GM18907 (cell line): ENCODE measurements at regions not wholly inside any gene's neighbourhood (a gene's known extent, or its start where the extent isn't known, plus 50 kb on each side); places are given as distances from the start of the nearest gene placed in this dataset.

Experiments
- ATAC-seq: cut with Tn5 transposase; IDR thresholded peaks from one replicate; pipeline ENCODE4 v1.9.1; 2021; ENCODE audit warnings: mild to moderate bottlenecking, moderate library complexity; ENCODE audit not compliant: unreplicated experiment

DNA sequence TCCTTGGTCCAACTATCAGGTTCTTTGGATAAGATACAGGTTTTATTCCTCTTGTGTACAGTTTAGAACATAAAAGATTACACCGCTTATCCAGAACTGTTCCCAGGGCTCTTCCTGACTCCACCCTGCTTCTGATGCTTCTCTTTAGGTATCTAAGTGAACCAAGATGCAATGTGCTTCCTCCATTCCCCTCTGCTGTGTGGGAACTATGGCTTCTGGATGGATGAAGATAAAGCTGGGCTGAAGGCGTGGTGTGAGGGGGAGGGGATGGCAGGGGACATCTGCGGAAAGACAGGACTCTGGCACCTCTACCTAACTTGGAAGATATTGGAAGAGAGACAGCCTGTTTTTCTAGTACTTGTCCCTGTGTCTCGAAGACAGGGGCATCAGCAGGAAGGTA is 209.9 kb upstream of the TBX20 start:
- ATAC-seq: no peak

DNA sequence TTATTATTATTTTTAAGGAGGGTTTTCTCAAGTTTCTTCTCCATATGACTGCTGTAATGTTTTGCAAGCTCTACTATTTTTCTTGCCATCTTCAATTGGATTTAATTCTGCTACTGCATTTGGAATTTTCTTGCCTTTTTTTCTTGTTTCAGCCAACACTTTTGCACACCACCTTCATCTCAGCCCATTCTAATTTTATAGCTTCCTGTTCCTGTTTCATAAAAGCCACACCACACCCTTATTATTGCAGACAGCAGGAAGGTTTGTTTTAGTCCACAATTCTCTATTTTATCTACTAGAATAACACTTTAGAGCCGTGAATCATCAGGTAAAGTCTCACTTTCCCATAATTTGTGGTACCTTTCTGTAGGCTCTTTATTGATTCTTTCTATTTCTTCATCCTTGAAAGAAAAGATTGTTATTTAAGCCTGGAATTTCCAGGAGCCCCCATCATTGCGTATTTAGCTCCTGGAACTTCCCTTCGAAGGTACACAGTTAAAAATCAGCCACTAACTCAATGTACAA is 209.3 kb upstream of the TBX20 start:
- ATAC-seq: no peak

DNA sequence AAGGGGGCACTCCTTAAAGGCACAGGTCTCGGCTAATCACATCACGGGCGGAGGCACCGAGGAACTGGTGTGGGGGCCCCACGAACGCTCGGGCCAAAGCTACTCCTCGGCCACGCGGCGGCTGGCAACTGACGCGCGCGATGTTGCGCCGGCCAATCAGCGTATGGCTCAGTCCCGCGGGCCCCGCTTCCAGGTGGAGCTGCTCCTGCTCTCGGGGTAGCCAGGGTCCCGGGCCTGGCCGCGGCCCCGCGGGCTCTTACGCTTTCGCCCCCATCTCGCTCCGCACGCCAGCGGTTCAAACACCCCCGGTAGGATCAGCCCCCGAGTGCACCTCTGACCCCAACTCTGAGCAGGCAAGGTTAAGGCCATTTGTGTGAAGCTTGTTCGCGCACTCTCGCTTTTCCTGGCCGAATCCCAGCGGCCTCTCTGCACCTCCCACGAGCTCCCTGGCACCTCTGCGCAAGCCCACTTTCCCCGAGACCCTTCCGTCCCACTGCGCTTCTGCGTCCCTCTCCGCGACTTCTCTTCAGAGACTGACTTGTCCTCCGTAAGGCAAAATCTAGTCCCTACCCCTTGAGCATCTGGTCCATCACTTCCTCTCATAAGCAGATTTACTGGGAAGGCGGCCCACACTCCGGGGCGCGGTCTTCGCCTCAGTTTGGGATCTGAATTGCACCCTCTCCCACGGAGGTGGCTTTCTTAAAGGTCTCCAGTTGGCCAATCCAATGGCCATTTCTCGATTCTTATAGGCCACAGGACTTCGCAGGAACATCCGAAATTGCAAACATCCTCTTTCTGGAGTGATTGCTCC is 200.9 kb upstream of the TBX20 start:
- ATAC-seq: no peak

DNA sequence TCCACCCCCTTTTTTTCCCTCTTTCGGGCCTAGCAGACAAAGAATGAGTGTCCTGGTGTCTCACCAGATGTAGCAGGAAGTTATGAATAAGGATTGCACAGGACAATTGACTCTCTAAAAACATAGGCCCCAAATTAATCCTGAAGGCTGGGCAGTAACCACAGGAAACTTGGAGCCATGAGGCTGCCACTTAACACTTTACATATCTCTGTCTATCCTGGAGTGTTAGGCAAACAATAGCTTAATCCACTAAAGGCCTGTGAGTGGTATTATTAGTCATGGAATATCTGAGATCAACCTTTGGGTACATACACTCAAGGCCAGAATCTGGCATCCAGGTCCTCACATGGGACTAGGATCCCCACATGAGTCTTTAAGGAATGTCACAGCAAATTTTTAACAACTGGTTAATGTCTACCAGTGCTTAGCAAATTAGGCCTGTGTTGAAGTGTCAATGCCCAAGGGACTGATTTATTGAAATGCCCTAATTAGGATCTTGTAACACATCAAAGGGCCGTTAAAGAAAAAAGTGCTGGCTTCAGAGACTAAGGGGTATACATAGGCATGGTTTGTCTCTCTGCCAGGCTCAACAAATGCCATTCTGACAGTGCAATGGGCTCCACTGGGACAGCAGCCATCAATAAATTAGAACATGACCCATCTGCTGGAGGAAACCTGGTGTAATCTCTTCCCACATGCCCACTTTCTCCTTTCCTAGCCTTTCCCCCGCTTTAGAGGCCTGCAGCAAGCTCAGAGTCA is 196.7 kb upstream of the TBX20 start:
- no peak for ATAC-seq

DNA sequence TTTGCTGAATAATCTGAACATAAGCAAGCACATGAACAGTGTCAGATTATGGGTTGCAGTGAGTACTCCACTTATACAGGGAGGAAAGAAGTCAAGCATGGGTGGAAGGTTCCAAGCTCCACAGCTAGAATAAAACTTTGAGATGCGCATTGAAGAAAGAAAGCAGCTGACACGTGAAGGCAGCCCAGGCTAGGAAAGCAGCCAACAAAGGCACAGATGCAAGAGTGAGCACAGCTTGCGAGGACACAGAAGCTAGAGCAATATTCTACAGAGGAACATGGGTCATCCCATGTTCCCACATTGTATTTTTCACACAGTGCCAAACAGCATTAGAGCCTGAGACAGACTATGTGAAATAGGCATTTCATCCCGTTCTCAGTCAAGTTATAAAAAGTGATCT is 194.6 kb upstream of the TBX20 start:
- ATAC-seq: no peak

DNA sequence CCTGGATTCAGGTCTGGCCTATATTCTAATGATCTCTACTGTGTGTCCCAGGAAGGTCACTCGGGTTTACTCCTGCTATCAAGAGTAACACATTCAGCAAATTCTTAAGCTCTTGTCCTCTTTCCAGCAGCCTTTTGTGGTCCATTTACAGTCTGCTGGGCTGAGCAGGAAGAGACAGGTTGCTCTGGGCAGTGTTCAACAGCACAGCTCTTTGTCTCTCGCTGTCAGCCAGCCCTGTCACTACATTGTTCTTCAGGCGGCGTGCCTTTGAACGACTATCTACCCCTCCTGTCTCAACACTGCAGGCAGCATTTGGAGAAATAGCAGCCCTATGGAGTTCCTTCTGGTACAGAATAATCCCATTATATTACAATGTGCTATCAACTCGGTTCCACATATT is 192.2 kb upstream of the TBX20 start:
- ATAC-seq: no peak

DNA sequence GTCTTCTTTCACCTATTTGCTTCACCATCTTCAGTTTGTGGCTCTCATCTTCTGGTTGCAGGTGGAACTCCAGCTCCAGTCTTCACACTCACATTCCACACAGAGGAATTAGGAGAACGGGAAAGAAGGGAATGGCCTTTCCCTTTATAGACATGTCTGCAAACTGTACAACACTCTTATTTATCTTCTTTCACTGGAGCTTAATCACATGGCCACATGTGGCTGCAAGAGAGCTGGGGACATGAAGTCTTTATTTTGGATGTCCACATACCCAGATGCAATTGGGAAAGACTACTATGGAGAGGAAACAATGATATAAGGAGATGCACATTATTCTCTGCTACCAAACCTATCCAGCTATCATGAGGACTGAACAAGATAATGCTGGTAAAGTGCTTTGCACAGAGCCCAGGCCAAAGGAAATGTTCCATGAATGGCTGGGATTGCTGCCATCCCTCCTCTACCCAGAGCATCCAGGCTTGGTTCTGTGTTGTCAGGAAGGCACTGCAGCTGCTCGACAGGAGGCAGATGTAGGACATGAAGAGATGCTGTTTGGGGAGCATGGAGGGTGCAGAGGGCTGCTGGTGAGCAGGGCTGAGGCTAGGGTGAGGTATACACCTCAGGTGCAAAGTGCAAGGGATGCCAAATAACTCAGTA is 183.8 kb upstream of the TBX20 start:
- no peak for ATAC-seq

DNA sequence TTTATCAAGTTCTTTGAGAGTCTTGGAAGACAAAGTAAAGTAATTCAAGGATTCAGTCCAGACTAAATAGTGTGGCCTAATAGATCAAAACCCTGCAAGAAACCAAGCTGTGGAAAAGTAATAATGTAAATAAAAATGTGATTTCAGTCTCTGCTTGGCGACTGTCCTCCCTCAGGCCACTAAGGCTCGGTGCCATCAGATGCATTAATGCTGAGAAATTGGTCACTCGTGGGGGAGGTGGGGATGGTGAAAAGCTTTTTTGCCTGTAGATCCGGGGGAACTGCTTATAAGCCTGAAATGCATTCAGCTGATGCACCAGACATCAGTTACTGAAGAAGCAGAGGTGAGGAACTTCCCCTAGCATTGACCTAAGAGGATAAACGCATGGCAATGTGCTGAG is 182.6 kb upstream of the TBX20 start:
- no peak for ATAC-seq

DNA sequence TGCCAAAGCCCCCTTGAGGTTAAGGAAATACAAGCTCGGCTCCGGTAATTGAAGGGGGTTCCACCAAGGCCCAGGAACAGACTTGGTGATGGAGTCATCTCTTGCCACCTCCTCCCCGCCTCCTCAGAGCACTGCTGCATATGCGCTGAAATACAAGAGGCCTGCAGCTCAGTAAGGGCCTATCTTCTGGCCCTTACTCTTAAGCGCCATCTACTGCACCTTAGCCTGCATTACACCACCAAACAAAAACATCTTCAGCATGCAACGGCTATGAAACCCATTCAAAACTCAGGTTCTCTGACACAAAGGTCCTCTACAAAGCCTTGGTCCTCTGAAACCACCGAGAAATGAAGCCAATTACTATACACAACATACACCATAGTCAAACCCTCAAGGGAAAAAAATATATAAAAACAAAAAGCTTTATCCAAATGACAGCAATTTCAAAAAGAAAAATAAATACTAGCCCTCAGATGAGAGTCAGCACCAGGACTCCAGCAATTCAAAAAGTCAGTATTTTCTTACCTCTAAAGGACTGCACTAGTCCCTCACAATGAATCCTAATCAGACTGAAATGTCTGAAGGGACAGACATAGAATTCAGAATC is 176.8 kb upstream of the TBX20 start:
- ATAC-seq: no peak

DNA sequence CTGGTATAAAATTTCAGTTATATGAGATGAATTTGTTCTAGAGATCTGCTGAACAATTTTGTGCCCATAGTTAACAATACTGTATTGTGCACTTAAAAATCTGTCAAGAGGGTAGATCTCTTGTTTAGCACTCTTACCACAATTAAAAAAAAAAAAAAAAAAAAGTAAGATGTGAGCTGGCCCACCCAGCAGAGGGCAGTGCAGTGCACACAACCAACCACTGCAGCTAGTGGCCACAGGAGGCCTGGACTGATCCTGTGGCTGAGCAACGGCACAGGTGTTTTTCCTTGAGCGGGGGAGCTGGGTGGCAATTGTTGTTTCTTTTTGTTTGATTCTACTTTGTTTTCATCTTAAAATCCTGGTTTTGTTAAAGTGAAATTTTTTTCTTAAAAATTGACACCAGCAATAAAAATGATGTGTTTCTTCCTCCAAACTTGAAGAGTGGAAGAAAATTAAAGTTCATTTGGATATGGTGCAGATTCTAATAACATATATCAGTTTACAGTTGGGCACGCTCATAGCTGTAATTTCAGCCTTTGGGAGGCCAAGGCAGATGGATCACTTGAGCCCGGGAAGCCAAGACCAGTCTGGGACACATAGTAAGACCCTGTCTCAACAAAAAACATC is 171.1 kb upstream of the TBX20 start:
- ATAC-seq: peak; percentile 79

DNA sequence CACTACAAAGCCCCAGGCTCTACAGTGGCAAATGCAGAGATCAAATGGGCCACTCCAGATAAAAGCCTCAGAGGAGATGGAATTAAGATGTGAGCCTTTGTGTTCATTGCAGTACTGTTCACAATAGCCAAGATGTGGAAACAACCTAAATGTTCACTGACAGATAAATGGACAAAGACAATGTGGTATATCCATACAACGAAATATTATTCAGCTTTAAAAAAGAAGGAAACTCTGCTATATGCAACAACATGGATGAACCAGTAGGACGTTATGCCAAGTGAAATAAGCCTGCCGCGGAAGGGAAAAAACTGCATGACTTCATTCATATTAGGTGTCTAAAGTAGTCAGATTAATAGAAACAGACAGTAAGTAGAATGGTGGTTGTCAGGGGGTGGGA is 170.5 kb upstream of the TBX20 start:
- ATAC-seq: no peak

DNA sequence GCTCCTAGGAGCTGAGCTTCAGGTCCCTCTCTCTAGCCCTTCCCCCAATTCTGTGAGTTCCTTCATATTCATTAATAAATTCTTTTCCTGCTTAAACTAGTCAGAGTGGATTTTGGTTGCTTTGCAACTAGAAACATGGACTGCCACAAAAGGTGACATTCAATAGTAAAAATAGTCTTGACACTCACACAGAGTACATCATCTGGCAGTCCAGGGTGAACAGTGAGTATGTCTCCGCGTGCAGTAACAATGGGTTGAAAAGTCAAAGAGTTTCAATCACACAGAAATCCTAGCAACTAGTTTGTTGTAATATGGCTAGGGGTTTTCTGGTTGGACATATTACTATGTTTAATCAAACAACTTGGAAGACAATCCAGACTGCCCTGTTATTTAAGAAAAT is 168.8 kb upstream of the TBX20 start:
- no peak for ATAC-seq

DNA sequence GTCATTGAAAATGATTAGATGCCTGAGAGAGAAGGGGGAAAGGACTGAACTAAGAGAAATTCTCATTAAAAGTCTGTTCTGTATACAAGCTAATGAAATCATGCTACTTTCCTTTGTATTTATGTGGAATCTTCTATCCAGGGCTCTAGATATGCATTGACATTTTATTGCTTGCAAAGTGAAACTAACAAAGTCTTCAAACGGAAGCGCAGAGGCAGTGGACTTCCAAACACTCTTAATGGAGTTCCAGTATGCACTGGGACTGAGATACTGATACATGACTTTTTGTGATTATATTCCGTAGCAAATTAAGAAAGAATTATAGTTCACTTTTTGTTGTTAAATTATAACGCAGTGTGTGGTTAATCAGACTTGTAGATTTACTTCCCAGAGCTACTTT is 166.8 kb upstream of the TBX20 start:
- no peak for ATAC-seq

DNA sequence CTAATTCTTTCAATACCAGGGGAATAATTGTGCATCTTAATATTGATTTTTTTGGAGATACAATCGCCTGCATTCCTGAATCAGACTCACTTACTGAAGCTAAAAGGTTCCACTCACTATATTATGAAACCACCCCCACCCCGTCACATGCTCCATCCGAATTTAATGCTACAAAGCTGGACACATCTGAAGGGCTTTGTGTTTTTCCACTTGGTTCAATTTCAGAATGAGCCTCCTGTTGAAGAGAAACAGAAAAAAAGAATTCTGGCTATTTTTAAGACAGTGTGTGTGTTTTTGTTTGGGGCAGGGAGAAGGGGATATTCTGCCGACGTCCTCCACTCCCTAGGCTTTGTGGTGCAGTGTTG is 165.5 kb upstream of the TBX20 start:
- ATAC-seq: no peak

DNA sequence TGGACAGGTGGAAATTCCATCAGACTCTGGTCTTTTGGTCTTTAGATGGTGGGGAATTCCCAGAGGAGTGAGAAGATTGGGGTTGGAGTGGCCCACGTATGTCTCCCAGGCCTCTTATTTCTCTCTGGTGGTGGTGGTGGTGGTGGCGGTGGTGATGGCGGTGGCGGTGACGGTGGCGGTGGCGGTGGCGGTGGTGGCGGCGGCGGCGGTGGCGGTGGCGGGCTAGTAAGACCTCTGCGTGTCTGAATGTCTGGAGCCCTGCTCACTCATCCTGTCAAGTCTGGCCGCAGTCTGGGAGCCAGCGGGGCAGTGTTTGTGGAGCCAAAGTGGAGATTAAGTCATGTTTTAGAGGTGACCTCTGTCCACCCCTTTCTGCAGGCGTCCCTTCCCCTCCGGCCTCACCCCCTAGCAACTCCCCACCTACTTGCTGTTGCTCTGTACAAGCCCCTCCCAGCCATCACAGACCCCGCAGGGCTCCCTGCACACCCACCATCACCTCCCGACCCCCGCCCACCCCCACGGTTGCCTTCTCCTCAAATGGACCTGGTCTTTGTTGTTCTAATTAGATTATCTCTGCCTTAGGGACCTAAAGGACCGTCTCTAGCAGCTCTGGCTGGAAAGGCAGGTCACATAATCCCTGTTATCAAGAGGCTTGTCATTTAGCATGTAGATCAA is 165.0 kb upstream of the TBX20 start:
- no peak for ATAC-seq

DNA sequence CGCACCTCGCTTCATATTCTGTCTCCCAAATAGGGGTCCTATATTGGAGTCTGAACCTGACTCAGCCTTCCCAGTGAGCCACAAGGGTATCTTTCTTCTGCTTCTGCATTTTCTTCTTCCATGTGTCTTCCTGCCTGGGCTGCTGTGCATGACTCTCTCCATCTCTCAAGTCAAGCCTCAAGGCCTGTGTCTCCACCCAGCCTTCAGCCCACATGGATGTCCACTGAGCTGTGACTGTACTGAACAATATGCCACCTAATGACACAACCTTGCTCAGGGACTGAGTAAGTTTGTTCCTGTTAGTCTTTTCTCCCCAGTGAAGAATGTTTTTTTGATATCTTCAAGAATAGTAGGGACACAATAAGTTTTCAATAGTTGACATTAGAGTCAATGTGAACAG is 162.7 kb upstream of the TBX20 start:
- ATAC-seq: no peak

DNA sequence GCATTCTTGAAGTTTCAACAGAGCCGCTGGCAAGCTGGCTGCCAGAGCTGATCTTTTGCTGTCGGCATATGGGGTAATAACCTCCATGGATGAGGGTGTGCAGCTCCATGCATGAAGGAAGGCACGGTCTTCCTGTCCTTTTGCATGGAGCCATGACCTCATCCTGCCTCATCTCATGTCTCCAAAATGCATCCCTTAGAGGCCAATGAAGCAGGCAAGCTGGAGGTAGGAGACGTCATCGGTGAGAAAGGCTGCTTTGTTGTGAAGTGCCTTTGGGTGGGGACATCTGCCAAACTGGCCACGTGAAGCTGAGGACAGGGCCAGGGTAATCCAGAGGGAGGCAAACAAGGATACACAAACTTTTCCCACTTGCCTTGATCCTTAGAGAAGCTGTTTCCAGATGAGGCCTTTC is 161.5 kb upstream of the TBX20 start:
- no peak for ATAC-seq

DNA sequence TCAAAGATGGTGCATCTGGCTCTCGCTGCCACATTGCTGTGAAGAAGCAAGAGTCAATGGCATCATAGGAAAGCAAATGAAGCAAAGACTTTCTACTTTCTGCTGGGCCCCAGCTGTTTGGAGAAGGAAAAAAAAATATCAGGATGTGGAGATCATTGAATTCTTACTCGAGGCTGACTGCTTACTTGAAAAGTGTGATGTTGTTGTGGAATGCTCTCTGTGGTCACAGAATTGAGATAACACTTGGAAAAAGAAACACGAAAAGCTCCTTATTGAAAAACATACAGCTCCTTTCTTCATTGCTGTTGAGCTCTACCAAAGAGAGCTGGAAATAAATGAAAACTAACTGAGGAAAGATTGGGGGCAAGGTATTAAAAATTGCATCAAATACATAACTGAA is 157.4 kb upstream of the TBX20 start:
- ATAC-seq: no peak

DNA sequence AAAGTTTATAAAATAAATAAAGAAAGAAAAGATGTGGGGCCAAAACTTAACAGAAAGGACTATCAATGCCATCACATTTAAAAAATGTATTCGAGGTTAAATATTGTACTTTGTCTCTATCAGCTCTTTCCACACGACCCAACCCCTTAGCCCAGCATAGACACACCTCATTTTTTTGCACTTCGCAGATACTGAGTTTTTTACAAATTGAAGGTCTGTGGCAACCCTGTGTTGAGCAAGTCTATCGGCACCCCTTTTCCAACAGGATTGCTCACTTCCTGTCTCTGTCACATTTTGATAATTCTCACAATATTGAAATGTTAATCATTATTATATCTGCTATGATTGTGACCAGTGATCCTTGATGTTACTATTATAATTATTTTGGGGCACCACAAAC is 151.6 kb upstream of the TBX20 start:
- no peak for ATAC-seq

DNA sequence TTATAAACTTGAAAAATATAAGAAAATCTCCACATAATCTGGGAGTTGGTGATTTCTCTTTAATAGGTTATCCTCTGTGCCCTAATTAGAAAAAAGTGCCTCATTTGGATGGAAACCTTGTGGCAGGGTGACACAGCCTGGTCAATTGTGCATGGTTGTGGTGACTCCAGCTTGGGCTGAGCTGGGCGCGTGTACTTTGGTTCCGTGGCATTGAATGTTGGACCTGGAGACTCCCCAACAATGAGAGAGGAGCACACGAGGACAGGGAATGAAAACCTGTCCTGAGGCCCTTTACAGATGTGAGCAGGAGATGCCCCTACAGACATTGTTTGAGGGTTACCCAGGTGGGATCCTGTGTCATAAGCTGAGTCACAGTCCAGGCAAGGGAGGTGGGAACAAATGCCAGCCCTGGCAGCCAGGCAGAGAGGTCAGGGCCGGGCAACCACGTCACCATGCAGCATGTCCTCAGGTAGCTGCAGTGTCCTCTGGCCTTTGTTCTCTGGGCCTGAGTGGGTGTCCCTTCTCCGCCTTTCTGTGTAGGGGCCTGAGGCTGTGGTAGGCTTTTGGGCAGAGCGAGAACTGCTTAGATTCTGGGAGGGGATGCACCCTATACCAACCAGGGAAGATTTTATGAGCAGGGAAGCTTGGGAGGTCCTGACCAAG is 147.4 kb upstream of the TBX20 start:
- ATAC-seq: no peak
